ENCODE measurements at regions not wholly inside any gene's neighbourhood (a gene's known extent, or its start where the extent isn't known, plus 50 kb on each side); places are given as distances from the start of the nearest gene placed in this dataset.

DNA sequence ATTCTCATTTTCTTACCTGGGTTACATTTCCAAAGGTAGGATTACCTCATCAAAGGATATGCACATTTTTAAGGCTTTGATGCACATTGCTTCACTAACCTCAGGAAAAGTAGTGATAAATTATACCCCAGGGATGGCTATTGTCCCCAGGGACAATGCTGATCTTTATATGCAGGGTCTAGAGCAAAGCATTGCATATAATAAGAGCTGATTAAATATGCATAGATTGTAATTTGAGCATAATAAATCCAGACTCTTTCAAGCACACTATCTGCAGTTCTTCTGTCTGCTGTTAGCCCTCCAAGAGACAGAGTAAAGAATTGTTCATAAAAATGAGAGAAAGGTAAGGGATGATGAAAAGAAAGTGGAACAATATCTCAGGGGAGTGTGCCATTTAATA is 57.3 kb upstream of the SYT13 start:
- TF ChIP-seq ZNF565 (CRISPR knock-in tag; conservative IDR thresholded peaks at IDR 0.05; ENCODE audit: low read depth), result no peak
- no peak for TF ChIP-seq GLIS3 (CRISPR knock-in tag; IDR thresholded peaks at IDR 0.05)
- TF ChIP-seq ZFP30 (CRISPR knock-in tag; IDR thresholded peaks at IDR 0.05), result no peak
- TF ChIP-seq, protein P1, sequence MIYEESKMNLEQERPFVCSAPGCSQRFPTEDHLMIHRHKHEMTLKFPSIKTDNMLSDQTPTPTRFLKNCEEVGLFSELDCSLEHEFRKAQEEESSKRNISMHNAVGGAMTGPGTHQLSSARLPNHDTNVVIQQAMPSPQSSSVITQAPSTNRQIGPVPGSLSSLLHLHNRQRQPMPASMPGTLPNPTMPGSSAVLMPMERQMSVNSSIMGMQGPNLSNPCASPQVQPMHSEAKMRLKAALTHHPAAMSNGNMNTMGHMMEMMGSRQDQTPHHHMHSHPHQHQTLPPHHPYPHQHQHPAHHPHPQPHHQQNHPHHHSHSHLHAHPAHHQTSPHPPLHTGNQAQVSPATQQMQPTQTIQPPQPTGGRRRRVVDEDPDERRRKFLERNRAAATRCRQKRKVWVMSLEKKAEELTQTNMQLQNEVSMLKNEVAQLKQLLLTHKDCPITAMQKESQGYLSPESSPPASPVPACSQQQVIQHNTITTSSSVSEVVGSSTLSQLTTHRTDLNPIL (CRISPR knock-in tag; IDR thresholded peaks at IDR 0.05; ENCODE audit: low read depth), result no peak
- TF ChIP-seq, protein P2, sequence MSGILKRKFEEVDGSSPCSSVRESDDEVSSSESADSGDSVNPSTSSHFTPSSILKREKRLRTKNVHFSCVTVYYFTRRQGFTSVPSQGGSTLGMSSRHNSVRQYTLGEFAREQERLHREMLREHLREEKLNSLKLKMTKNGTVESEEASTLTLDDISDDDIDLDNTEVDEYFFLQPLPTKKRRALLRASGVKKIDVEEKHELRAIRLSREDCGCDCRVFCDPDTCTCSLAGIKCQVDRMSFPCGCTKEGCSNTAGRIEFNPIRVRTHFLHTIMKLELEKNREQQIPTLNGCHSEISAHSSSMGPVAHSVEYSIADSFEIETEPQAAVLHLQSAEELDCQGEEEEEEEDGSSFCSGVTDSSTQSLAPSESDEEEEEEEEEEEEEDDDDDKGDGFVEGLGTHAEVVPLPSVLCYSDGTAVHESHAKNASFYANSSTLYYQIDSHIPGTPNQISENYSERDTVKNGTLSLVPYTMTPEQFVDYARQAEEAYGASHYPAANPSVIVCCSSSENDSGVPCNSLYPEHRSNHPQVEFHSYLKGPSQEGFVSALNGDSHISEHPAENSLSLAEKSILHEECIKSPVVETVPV (CRISPR knock-in tag; IDR thresholded peaks at IDR 0.05), result no peak
- TF ChIP-seq ARNTL (CRISPR knock-in tag; IDR thresholded peaks at IDR 0.05; ENCODE audit: borderline replicate concordance, low read depth), result no peak
- no peak for TF ChIP-seq ESRRG (CRISPR knock-in tag; IDR thresholded peaks at IDR 0.05)
